AG20443 (cell line): ENCODE measurements at regions not wholly inside any gene's neighbourhood (a gene's known extent, or its start where the extent isn't known, plus 50 kb on each side); places are given as distances from the start of the nearest gene placed in this dataset.
"Not testable (repeated sequence)": the region's sequence is repeated elsewhere in the genome, so short reads cannot be mapped to it uniquely, and the experiment has no call there.

ENCODE experiments used
- DNase-seq: peaks from one replicate; pipeline ENCODE4 v3.0.0; 2012; ENCODE audit warnings: low spot score, mixed read lengths

GRCh38 chr6:126204598-126204997, 135.3 kb upstream of the CENPW start:
- DNase-seq = no peak

GRCh38 chr6:126206504-126207246, 133.2 kb upstream of the CENPW start:
- no peak for DNase-seq

DNA sequence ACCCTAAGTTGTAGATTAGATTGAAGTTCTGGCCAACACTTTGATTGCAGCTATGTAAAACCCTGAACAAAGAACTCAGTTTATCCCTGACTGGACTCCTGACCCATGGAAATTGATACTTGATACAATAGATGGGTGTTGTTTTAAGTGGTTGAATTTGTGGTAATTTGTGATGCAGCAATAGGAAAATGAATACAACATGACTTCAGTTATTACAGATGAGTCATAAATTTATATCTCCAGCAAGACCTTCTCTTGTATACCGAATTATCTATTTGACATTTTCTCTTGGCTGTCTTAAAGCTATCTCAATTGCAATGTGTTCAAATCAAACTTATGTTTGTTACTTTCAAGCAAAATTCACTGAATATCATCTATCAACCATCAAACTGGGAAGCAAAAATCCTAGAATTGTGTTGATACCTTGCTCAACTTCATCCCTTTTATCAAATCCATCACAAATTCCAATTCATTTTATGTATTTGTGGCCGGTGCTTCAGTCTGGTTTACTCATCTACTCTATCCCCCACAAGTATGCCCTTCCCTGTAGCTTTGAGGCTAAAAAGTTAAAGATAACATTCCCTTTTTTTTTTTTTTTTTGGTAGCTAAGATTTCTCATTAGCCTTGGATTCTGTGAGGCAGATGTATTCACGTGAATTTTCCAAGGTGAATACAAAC, 129.4 kb upstream of the CENPW start:
- DNase-seq = no peak

GRCh38 chr6:126217497-126217896, 122.4 kb upstream of the CENPW start:
- no peak for DNase-seq

DNA sequence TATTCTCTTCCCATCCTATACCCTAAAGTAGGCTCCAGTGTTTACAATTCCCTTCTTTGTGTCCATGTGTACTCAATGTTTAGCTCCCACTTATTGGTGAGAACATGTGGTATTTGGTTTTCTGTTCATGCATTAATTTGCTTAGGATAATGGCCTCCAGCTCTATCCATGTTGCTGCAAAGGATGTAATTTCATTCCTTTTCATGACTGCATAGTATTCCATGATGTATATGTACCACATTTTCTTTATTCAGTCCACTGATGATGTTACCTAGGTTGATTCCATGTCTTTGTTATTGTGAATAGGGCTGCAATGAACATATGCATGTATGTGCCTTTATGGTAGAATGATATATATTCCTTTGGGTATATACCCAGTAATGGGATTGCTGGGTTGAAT, 119.0 kb upstream of the CENPW start:
- not testable (repeated sequence) for DNase-seq

GRCh38 chr6:126227833-126228702, 111.8 kb upstream of the CENPW start:
- DNase-seq = no peak

DNA sequence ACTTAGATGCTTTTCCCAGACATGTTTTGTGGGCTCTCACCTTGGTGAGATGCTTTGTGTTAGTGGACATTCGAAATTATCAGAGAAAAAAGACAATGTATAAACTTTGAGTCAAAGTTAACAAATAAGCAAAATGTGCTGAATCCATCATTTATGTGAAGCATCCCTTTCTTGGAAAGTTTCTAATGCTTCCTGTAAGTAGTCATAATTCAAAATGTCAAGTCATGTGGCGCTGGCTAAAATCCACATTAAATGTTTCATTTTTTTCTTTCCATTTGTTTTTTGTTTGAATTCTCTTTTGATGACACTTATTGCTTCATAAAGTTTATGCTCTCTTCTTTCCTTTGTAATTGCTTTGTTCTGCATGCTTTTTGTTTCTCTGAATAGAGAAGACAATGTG, 107.2 kb upstream of the CENPW start:
- DNase-seq = no peak

DNA sequence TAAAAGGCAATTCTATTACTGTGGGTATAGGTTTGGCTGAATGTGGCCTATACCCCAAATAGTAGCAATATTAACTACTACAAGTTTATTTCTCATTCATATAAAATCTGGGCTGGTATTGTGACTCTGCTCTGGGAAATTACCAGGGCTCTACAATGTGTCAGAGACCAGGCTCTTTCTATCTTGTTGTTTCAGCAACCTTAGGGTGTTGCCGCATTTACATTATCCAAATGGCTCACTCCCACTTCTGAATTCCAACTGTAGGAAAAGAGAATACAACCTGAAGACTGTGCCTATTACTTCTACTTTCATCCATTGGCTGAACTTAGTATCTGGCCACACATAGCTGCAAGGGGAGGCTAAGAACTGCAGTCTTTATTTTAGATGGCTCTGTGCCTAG, 106.7 kb upstream of the CENPW start:
- DNase-seq = no peak

DNA sequence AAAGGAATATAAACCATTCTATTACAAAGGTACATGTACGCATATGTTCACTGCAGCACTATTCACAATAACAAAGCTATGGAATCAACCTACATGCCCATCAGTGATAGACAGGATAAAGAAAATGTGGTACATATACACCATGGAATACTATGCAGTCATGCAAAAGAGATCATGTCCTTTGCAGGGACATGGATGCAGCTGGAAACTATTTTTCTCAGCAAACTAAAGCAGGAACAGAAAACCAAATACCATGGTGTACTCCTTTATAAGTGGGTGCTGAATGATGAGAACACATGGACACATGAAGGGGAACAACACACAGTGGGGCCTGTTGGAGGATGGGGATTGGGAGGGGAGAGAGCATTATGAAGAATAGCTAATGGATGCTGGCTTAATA, 104.6 kb upstream of the CENPW start:
- no peak for DNase-seq

GRCh38 chr6:126245077-126245476, 94.8 kb upstream of the CENPW start:
- DNase-seq = no peak

GRCh38 chr6:126252154-126252553, 87.8 kb upstream of the CENPW start:
- no peak for DNase-seq

GRCh38 chr6:126253431-126253830, 86.5 kb upstream of the CENPW start:
- no peak for DNase-seq

DNA sequence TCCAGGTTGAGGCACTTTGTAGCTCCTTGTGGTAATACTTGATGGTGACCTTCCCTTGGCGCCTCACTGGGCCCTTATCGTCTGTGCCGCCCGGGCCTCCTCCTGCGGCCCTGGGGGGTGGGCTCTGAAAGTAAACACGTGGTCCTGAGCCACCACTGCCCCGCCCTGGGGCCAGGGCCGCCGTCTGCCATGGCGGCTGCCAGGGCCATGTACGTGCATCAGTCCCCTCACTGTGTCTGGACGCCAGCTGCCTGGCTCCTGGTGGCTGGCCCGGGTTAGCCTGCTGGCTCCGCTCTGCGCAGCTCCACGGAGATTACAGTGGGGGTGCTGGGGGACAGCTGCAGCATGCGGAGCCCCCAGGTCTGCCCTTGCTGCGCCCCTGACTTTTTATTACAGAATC, 81.8 kb upstream of the CENPW start:
- no peak for DNase-seq

GRCh38 chr6:126261792-126262421, 78.0 kb upstream of the CENPW start:
- DNase-seq = no peak

DNA sequence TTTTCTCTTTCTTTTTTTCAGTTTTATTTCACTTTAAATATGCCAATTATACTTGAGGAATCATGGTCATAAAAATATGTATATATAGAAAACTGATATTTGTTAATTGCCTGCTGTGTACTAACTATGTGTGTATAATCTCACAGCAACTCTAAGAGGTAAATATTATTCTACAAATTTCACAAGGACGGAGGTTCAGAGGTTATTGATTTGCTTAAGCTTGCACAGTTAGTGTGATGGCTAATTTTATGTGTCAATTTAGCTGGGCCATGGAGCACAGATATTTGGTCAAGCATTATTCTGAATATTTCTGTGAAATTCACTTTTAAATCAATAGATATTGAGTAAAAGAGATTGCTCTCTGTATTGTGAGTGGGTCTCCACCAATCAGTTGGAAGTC, 75.7 kb upstream of the CENPW start:
- no peak for DNase-seq

DNA sequence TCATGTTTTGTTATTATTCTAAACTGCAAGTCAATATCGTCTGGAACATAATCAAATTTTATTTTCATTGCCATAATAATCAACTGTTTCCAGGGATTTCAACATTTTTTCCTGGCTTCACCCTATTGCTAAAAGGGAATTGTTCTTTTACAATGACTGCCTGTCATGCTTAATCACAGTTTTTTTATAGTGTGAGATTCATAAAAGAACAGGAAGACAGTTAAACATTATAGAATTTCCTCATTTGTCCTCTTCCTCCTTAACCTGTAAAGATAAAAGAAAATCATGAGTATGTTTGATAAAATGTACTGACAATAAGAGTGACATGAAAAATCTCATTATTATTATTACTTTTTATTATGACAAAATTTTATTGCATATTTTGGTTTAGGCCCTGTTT, 73.3 kb upstream of the CENPW start:
- no peak for DNase-seq

DNA sequence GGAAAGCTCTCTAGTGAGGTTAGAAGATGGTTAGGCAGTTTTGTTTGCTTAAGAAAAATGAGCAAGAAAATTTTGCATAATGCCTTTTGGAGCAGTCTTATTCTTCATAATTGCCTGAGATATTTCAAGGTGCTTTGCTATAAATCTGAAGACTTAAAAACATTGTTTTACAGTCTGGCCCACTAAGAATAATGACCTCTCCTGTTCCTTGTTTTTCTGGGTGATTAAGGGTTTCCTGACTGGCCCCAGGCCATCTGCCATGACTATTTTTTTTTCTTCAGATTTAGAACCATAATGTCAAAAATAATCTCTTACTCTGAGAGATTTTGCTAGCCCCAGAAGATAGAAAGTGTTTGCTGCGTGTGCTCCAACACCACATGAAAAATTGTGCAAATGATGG, 72.3 kb upstream of the CENPW start:
- no peak for DNase-seq

DNA sequence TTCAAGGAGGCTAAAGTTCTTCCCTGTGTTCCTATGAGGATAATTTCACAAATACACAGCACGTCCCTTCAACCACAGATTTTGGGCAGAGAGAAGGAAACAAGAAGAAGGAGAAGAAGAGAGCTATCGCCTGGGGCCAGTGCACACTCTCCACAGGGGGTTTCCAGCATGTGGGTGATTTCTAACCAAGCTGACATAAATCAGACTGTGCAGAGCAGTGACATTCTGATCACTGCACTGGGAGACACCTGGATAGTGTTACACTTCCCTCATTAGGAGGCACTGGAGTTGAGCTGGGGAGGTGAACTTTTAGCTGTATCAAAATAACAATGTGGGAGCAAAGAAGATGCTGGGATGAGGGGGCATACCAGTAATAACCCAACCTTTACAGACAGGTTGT, 71.8 kb upstream of the CENPW start:
- DNase-seq = no peak

DNA sequence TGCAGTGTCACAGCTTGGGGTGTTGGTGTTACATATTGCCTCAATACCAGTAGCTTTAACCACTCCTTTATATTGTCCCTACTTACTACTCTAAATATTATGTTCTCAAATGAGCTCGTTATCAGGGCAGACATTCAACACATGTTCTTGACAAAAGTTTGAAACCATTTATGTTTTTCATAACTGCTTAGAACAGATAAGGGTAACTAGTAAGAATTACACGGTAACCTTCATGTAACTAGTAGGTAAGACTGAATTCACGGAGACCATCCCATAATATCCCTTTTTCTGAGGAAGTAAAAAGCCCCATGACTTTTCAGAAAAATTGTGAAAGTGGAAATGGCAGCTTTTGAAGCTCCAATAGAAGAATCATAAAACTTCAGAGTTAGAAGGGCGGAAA, 59.6 kb upstream of the CENPW start:
- DNase-seq = no peak

DNA sequence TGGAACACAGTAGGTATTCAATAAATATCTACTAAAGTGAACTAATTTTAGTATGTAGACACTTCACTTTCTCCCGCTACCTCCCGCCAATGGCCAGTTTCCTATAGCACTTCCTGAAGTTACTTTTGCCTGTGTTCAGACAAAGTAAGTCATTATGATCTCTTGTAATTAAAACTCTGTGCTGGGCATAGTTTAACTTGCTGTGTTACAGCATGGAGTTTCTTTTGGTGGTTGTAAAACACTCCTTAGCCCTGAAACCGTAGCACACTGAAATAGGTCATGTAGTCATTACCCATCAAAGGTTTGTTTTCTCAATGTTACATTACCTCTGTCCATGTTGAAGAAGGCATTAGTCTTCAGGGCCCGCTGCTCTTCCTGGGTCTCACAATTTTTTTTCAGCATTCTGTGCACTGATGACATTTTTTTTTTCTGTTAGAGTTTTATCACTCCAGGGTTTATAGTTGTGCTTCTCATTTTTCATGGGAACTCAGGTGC, 54.0 kb upstream of the CENPW start:
- DNase-seq = no peak
